GM18870 (cell line): ENCODE measurements at regions not wholly inside any gene's neighbourhood (a gene's known extent, or its start where the extent isn't known, plus 50 kb on each side); places are given as distances from the start of the nearest gene placed in this dataset.

Experiments
- ATAC-seq: cut with Tn5 transposase; IDR thresholded peaks from one replicate; pipeline ENCODE4 v1.9.1; 2021; ENCODE audit warnings: moderate library complexity; ENCODE audit not compliant: unreplicated experiment

GRCh38 chr15:91471468-91471867, 371.4 kb downstream of the SV2B start:
- no peak for ATAC-seq

- ATAC-seq: no peak
Observed at GRCh38 chr15:91472316-91472756, 372.3 kb downstream of the SV2B start.

DNA sequence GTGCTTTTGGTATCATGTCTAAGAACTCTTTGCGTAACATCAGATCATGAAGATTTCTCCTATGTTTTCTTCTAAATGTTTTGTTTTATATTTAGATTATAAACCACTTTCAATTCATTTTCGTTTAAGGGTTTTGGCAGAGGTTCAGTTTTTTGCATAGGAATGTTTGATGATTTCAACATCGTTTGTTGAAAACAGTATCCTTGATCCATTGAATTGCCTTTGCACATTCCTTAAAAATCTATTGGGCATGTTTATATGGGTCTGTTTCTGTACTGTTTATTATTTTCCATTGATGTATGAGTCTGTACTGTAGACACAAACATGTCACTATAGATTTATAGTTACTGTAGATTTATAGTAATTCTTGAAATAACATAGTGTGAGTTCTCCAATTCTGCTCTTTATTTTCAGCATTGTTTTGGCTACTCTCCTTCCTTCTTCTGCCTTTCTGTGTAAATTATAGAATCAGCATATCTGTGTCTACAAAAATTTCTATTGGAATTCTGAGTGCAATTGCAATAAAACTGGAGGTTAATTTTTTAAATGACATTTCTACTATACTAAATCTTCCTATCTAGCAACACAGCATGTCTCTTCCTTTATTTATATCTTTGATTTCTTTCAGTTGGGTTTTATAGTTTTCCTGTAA, 374.0 kb downstream of the SV2B start:
- no peak for ATAC-seq

DNA sequence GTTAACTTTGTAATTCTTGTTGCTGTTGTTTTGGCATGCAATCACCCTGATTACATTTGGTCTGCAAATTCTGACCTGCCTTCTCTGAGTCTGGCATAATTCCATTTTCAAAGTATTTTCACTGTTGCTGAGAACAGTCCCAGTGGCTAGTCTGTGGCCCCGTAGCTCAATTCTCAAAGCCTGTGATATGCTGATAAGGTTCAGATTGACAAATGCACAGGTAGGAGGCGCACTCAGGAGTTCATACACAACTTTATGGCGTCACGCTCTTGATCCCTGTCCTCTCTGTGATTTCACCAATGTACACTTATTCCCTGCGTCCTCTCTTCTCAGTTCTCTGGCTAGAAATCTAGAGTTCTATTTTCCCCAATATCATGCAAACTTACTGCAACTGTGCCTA, 376.6 kb upstream of the SLCO3A1 start:
- ATAC-seq: no peak

DNA sequence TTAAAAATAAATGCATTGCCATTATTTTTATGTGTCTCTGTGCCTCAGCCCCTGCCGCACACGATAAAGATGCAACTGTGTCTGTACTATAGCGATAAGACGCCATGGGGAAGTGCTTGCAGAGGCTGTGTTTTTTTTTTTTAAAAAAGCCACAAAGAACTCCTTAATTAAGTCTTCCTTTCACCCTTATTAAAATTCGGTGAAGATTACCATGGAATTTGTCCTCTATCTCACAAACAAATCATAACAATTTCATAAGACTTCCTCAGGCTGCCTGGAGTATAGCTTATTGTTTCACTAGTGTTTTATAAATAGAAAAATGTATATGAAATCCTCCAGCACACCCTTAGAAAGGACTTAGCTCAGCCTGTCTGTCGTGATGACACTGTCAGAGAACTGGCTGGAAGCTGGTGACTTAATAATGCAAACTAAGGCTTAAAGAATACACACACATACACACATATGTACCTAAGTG, 374.8 kb upstream of the SLCO3A1 start:
- no peak for ATAC-seq

DNA sequence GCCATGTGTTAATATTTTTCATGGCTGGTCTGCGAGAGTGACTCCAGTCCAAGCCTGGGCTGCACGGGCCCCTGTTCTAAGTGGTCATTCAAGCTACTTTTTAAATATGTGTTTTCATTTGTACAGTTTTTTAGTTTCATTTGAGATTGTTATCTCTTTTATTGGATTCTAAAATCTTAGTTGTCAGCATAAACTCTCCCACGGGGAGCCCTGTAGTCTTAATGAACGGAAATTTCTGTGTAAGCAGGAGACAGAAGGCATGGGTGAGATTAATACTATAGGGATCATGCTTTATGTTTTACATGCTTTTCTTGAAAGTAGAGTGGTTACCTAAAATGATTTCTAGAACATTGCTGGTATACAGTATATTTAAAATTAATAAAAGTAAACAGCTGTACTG, 373.1 kb upstream of the SLCO3A1 start:
- no peak for ATAC-seq

- no peak for ATAC-seq
Observed at GRCh38 chr15:91482799-91483198, 370.7 kb upstream of the SLCO3A1 start.

DNA sequence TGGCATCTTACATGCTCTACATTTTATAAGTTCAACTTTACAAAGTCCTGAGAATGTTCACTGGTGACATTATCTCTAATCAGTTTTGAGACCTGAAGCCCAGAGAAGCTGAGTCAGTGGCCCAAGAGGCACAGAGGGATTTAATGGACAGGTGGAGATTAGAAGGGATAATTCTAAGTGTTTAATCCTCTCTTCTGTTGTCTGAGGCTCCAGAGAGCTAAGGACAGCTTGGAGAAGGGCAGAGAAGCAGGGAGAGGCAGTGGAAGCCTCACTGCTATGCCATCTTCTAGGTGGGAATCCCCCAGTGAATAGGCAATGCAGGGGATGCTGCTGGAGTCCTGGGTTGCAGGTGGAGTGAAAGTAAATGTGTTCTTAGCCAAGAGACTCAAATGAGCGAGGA, 369.4 kb upstream of the SLCO3A1 start:
- no peak for ATAC-seq

DNA sequence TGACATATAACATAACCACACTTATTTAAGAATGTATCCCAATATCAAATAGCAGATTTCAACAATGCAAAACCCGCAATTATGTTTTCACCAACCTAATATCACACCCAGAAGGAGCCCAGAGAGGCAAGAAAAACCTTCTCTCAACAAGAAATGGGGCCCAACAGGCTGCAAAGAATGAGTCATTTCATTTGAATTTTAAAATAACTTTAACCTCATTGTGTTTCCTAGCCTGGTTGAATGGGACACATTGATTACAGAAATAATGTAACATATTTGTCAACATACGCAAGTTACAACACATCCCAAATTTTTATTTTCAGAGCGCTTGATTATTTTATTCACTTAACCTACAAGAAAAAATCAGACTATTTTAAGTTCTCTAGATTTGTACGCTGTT, 365.1 kb upstream of the SLCO3A1 start:
- ATAC-seq: no peak

DNA sequence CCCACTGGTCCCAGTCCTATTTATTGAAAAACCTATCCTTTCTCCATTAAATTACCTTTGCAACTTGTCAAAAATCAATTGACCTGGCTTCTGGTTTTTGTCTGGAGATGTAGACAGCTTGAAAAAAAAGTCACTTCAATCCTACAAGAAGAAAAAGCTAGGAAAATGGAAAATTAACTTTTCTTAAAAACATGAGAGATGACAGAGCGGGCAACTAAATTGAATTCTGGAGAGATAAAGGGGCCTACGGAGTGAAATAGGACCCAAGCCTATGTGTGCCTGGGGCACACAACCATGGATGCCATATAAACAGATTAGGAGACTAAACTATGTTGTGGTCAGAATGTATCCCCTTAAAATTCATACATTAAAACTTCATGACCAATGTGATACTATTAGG, 363.3 kb upstream of the SLCO3A1 start:
- ATAC-seq: no peak

GRCh38 chr15:91491101-91491950, 362.2 kb upstream of the SLCO3A1 start:
- ATAC-seq: no peak

DNA sequence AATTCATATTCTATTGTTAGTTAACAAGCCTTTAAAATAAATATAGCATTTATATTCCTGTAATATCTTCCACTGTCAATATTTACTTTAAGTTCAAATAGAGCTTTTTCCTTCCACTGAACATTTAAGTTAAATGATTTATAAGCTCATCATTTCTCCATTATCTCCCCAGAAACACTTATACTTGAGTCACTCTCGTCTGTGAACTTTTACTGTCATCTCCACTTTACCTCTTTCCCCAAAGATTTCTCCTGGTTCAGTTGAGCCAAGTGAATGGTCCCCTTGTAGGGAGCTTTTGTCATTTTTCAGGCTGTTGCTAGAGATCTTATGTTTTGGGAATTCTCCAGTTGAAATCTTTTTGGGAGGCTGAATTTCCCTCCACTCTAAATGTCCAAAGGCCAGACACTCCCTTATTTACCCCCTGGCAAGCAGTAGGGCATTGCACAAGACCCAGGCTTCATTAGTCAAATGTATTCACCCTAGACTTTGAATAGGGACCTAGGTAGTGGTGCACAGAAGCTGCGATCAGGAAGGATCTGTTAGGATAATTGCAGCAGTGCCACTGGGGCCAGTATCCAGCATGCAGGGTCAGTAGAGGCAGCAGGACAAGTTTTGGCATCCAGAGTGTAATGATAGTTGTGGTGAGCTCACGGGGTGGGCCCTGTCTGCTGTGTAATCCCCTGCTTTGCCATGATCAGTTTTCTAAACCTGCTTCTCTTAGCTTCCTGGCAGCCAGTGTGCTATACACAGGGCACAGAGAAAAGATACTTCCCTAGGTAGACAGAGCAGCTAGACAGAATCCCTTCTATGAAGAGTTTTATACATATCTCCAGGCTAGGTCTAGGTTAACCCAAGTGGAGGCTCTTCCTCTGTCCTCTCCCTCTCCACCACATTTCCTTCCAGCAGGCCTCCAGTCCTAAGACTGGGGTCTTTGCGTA, 356.5 kb upstream of the SLCO3A1 start:
- ATAC-seq: no peak

DNA sequence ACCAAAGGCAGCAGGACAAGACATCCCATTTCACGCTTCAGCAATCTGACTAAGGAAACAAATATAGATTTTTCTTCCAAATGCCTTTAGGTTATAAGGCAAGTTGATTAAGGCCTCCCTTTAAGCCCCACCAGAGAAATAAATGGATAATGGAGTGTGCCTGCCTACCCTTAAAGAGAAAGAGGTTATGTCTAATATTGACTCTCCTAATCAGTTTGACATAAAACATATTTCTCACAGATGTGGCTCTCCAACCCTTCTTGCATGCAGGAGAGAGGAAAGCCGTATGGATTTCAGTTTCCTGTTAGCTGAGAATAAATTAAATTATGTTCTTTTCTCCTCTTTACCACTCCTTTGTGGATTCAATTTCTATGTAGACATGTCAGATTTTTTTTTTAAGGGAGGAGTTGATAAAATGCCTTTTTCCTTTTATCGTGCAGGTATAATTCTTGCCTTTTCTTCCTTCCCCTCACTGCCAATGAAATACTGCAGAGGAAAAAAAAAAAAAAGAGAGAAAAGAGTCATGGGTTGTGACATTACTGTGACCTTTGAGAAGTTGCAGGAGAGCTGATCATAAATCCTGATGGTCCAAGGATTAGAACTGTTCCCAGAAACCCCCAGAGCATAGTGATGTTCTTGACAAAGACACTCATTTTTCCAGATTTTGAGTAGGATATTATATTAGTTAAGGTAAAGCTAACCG, 355.3 kb upstream of the SLCO3A1 start:
- no peak for ATAC-seq

- no peak for ATAC-seq
Observed at GRCh38 chr15:91498749-91499062, 354.8 kb upstream of the SLCO3A1 start.

GRCh38 chr15:91499774-91500383, 353.6 kb upstream of the SLCO3A1 start:
- ATAC-seq: no peak

GRCh38 chr15:91508633-91509032, 344.9 kb upstream of the SLCO3A1 start:
- ATAC-seq: no peak

DNA sequence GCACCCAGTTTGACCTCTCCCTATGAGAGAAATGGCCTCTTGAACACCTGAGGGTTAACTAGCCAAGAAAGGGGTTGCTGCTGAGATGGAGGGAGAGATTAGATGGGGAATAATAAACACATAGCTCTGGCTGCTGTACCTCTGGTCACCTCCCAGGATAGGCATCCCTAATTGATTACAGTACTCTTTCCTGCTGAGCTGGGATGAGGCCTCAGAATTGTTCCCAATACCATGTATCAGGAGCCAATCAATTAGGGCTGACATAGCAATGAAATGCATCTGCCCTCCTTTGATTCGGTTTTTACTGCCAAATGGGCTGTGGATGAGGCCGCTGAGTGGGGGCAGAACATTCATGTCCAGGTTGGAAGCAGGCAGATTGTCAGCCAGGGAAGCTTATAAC, 339.4 kb upstream of the SLCO3A1 start:
- ATAC-seq: no peak

GRCh38 chr15:91515188-91515754, 338.2 kb upstream of the SLCO3A1 start:
- ATAC-seq: peak; percentile 50

GRCh38 chr15:91516866-91517265, 336.6 kb upstream of the SLCO3A1 start:
- ATAC-seq: no peak
